A673 (cell line): ENCODE measurements at regions not wholly inside any gene's neighbourhood (a gene's known extent, or its start where the extent isn't known, plus 50 kb on each side); places are given as distances from the start of the nearest gene placed in this dataset.

Experiments
- BruUV-seq: library from RNA; stranded (reverse); fragments of 400-500 nt; replicated peaks from 2 replicates; lab custom pipeline; 2021; lab: Mats Ljungman, UMichigan
- CTCF ChIA-PET: fragments of 300-600 bp; sonication (Branson Sonifier 250); formaldehyde crosslinking; loops from one replicate; lab custom pipeline; 2022; ENCODE audit warnings: antibody characterized with exemption; lab: Charles Lee
- POLR2A ChIA-PET: fragments of 300-600 bp; sonication (Branson Sonifier 250); formaldehyde crosslinking; loops from one replicate; lab custom pipeline; 2022; ENCODE audit warnings: antibody characterized with exemption; ENCODE audit not compliant: low non-redundant PET; lab: Charles Lee
- DNase-seq: peaks from one replicate; pipeline ENCODE4 v3.0.0-alpha.2; 2015; ENCODE audit warnings: low spot score
- H3K27ac ChIP-seq: fragments of 200-600 bp; sonication (generic); 2 replicates; pipeline ENCODE4 v1.5.1; 2016; ENCODE audit warnings: mixed run types, low read depth, mild to moderate bottlenecking, mixed read lengths, antibody characterized with exemption, low read length; ENCODE audit not compliant: poor library complexity, severe bottlenecking
- H3K27me3 ChIP-seq: fragments of 200-600 bp; sonication (generic); replicated peaks from 2 replicates; pipeline ENCODE4 v1.6.1; 2017; ENCODE audit warnings: mixed run types, low read depth, mild to moderate bottlenecking, mixed read lengths, antibody characterized with exemption, low read length; ENCODE audit not compliant: insufficient read depth, poor library complexity
- H3K36me3 ChIP-seq: fragments of 200-600 bp; sonication (generic); 2 replicates; pipeline ENCODE4 v1.6.1; 2016; ENCODE audit warnings: mixed run types, mild to moderate bottlenecking, mixed read lengths, antibody characterized with exemption, low read length; ENCODE audit not compliant: insufficient read depth, poor library complexity, severe bottlenecking
- H3K4me1 ChIP-seq: fragments of 200-600 bp; sonication (generic); 2 replicates; pipeline ENCODE4 v1.6.1; 2017; ENCODE audit warnings: mixed run types, mild to moderate bottlenecking, mixed read lengths, antibody characterized with exemption, low read length; ENCODE audit not compliant: insufficient read depth, poor library complexity, severe bottlenecking
- H3K4me3 ChIP-seq: fragments of 200-600 bp; sonication (generic); 2 replicates; pipeline ENCODE4 v1.5.1; 2016; ENCODE audit warnings: low read depth, mixed run types, mild to moderate bottlenecking, mixed read lengths, low read length; ENCODE audit not compliant: poor library complexity, severe bottlenecking
- H3K9me3 ChIP-seq: fragments of 200-600 bp; sonication (generic); 2 replicates; pipeline ENCODE4 v1.6.1; 2016; ENCODE audit warnings: mixed run types, low read depth, mild to moderate bottlenecking, mixed read lengths, antibody characterized with exemption, low read length; ENCODE audit not compliant: poor library complexity, severe bottlenecking
- EZH2 ChIP-seq: fragments of 200-600 bp; sonication (generic); IDR thresholded peaks from 2 replicates; pipeline ENCODE4 v1.6.1; 2017; ENCODE audit warnings: borderline replicate concordance, low read depth, mild to moderate bottlenecking, mixed read lengths, antibody characterized with exemption, low read length; ENCODE audit not compliant: poor library complexity, severe bottlenecking
- intact Hi-C: fragments of 100-400 bp; cut with micrococcal nuclease; formaldehyde crosslinking; loops from one replicate; pipeline ENCODE4 v1.10.0; 2022; ENCODE audit not compliant: unreplicated experiment
- TF ChIP-seq, protein P1 (sequence below): fragments of 300-800, 200-600 bp; sonication (generic); conservative IDR thresholded peaks from 2 replicates; pipeline ENCODE4 v1.5.1; 2017; ENCODE audit warnings: low read depth, mild to moderate bottlenecking, antibody characterized with exemption, low read length, moderate library complexity, mixed read lengths

- POLR2A ChIA-PET, result no interaction called here
- Histone ChIP-seq H3K36me3 (no peaks in the 10 kb centered on the region), H3K27ac (no peak overlapping the region), H3K4me3 (no peak overlapping the region), H3K4me1 (no peaks in the 10 kb centered on the region), H3K27me3 (peaks cover 2% of the 10 kb centered on the region), H3K9me3 (no peaks in the 10 kb centered on the region)
- no peak for DNase-seq
- no TSS peak for BruUV-seq
- intact Hi-C loops, result no loop called here
- CTCF ChIA-PET, result no interaction called here
- TF ChIP-seq, protein P1, sequence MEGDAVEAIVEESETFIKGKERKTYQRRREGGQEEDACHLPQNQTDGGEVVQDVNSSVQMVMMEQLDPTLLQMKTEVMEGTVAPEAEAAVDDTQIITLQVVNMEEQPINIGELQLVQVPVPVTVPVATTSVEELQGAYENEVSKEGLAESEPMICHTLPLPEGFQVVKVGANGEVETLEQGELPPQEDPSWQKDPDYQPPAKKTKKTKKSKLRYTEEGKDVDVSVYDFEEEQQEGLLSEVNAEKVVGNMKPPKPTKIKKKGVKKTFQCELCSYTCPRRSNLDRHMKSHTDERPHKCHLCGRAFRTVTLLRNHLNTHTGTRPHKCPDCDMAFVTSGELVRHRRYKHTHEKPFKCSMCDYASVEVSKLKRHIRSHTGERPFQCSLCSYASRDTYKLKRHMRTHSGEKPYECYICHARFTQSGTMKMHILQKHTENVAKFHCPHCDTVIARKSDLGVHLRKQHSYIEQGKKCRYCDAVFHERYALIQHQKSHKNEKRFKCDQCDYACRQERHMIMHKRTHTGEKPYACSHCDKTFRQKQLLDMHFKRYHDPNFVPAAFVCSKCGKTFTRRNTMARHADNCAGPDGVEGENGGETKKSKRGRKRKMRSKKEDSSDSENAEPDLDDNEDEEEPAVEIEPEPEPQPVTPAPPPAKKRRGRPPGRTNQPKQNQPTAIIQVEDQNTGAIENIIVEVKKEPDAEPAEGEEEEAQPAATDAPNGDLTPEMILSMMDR, result no peak
- TF ChIP-seq EZH2, result no peak
Measured at GRCh38 chr16:8168016-8168415, 422.3 kb downstream of the TMEM114 start.

- no peaks in the 10 kb centered on the region for H3K9me3 ChIP-seq
- H3K4me1 ChIP-seq, result no peaks in the 10 kb centered on the region
- BruUV-seq, result no TSS peak
- peaks cover 2% of the 10 kb centered on the region for H3K27me3 ChIP-seq
- H3K4me3 ChIP-seq, result no peak overlapping the region
- H3K27ac ChIP-seq, result no peak overlapping the region
- TF ChIP-seq, protein P1, result no peak
- no peak for TF ChIP-seq EZH2
- POLR2A ChIA-PET, result no interaction called here
- no peaks in the 10 kb centered on the region for H3K36me3 ChIP-seq
- intact Hi-C loops, result no loop called here
- no peak for DNase-seq
- CTCF ChIA-PET, result no interaction called here
Measured at GRCh38 chr16:8167436-8167835, 422.9 kb downstream of the TMEM114 start.

DNA sequence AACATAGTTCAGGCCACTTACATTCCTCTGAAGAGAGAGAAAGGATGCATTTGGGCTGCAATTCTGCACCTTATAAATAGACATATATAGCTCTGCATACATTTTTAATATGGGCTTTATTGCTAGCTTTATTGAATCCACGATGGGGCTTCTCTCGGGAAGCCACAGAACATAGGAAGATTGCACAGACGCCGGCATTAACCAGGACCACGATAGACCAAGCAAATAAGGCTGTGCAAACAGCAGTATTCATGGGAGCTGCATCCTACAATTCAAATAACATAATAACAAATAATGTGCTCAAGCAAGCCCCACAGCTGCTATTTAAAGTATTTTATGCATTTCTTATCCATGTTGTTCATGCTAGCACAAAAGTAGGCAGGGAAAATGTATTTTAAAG is 432.3 kb downstream of the TMEM114 start:
- ChIA-PET CTCF (no interaction called here), POLR2A (no interaction called here)
- no peak overlapping the region for H3K4me3 ChIP-seq
- intact Hi-C loops, result no loop called here
- no peaks in the 10 kb centered on the region for H3K27me3 ChIP-seq
- no peaks in the 10 kb centered on the region for H3K4me1 ChIP-seq
- no TSS peak for BruUV-seq
- no peak for DNase-seq
- no peaks in the 10 kb centered on the region for H3K9me3 ChIP-seq
- H3K27ac ChIP-seq, result no peak overlapping the region
- TF ChIP-seq, protein P1, result no peak
- TF ChIP-seq EZH2, result no peak
- H3K36me3 ChIP-seq, result no peaks in the 10 kb centered on the region
